HG02870 (cell line): ENCODE measurements at regions not wholly inside any gene's neighbourhood (a gene's known extent, or its start where the extent isn't known, plus 50 kb on each side); places are given as distances from the start of the nearest gene placed in this dataset.
A peak's percentile ranks its signal among the peaks of the same experiment; 100 is the strongest.
"Not testable (repeated sequence)": the region's sequence is repeated elsewhere in the genome, so short reads cannot be mapped to it uniquely, and the experiment has no call there.

ENCODE experiments used
- ATAC-seq: cut with Tn5 transposase; IDR thresholded peaks from one replicate; pipeline ENCODE4 v1.9.1; 2021; ENCODE audit warnings: mild to moderate bottlenecking, moderate library complexity; ENCODE audit not compliant: unreplicated experiment

DNA sequence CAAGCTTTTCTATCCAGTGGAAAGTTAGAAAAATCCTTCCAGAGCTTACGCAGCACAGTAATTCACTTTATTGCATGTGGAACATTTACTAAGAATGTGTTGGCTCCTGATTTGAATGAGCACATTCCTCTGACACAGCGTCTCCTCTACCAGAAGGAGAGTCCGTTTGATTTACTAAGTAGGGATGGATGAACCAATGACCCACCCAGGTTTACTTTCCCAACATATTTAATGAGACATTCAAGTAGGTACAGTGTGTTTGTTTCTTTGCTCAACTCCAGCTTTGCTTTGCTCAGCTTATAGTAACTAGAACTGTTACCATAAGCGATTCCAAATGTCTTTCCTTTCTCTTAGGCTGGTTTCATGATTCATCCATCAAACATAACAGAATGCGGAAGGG is 161.7 kb downstream of the SMARCA1 start:
- no peak for ATAC-seq

DNA sequence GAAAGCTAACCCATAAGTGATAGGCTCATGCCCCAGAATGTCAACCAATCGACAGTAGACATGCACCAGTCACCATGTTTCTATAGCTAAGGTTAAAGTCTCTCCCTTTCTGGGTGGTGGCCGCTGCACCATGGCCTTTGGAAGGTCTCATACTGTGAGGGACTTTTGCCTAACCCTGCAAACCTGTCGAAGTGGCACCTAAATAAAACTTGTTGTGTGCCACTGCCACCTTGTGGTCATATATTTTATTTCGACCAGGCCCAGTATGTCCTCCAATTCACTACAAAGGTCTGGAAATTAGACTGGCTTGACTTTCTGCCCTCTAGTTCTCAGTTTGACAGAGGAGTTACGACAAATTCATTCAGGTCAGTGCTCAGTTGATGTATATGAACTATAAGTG is 163.1 kb downstream of the SMARCA1 start:
- ATAC-seq: peak; percentile 91

DNA sequence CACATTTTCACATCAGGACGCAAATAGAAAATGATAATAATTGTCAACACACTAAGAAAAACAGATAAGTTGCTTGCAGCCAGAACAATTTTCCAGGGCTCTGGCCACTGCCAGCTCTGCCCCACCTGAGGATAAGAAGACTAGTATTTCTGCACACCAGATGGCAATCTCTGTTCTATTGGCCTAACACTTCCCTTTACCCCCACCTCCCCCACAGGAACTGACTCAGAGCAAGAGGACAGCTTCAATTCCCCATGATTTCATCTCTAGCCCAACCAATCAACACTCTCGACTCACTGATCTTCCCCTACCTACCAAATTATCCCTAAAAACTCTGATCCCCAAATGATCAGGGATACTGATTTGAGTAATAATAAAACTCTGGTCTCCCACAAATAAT is 164.0 kb downstream of the SMARCA1 start:
- no peak for ATAC-seq

DNA sequence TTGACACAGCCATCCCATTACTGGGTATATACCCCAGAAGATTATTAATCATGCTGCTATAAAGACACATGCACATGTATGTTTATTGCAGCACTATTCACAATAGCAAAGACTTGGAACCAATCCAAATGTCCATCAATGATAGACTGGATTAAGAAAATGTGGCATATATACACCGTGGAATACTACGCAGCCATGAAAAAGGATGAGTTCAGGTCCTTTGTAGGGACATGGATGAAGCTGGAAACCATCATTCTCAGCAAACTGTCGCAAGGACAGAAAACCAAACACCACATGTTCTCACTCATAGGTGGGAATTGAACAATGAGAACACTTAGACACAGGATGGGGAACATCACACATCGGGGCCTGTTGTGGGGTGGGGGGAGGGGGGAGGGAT is 165.9 kb downstream of the SMARCA1 start:
- not testable (repeated sequence) for ATAC-seq

DNA sequence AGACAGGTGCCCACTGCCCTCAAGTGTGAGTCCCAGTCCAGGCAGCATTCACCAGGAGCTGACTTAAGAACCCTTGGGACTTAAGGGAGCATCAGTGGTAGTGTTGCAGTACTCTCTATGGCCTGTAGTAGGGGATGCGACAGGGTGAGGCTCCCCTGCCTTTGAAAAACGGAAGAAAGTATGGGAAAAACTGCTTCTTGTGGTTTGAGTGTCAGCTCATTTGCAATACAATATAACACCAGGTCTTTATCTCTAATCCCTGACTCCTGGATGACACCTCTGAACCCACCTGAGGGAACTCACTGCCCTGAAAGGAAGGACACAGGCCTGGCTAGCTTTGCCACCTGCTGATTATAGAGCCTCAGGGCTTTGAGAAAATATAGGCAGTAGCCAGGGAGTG is 176.0 kb downstream of the SMARCA1 start:
- peak; percentile 57 for ATAC-seq

DNA sequence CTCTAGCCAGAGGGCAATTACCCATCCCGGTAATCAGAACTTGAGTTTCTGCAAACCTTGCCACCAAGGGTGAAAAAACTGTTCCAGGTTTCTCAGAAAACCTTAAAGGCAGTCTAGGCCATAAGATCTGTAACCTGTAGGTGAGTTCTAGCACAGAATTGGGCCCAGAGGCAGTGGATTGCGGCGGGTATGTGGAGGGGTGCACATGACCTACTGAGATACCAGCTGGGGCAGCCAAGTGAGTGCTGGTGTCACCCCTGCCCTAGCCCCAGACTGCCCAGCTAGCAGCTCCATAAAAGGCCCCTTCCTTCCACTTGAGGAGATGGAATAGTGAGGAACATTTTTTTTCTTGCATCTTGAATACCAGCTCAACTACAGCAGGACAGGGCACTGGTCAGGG is 176.7 kb downstream of the SMARCA1 start:
- ATAC-seq: no peak

DNA sequence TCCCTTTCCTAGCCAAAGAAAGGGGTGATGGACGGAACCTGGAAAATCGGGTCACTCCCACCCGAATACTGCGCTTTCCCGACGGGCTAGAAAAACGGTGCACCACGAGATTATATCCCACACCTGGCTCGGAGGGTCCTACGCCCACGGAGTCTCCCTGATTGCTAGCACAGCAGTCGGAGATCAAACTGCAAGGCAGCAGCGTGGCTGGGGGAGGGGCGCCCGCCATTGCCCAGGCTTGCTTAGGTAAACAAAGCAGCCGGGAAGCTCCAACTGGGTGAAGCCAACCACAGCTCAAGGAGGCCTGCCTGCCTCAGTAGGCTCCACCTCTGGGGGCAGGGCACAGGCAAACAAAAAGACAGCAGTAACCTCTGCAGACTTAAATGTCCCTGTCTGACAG is 186.0 kb downstream of the SMARCA1 start:
- ATAC-seq: not testable (repeated sequence)

DNA sequence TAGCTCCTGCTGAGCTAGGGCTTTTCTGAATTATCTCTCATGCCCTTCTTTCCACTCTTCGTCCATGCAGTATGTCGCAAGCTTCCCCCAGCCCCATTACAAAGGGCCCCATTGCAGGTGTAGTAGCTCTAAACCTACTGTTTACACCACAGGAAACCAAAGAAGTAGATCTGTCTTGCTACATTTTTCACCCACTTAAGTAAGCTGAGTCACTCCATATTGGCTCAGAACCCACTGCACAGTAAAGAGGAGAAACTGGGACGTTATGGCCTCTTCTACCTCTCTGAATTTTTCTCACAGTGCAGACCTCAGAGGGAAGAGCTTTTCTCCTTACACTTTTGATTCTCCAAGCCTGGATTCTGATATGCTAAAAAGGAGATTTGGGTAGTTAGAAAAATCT is 200.2 kb downstream of the SMARCA1 start:
- no peak for ATAC-seq

DNA sequence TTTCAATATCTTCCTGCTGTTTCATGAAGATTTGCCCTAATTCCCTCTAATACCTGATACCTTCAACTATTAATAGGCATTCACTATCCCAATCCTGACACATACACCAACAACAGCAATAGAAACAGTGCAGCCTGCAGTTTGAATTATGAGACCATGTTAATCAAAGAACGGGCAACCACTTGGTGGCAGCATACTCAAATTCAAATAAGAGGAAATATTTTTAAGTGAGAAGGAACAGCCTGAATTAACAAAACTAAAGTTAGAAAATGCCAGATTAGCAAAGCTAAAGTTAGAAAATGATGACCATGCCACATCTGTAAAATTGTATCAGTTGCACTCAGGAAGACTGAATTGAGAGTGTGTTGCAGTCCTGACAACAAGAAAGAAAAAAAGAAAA is 204.9 kb downstream of the SMARCA1 start:
- no peak for ATAC-seq

DNA sequence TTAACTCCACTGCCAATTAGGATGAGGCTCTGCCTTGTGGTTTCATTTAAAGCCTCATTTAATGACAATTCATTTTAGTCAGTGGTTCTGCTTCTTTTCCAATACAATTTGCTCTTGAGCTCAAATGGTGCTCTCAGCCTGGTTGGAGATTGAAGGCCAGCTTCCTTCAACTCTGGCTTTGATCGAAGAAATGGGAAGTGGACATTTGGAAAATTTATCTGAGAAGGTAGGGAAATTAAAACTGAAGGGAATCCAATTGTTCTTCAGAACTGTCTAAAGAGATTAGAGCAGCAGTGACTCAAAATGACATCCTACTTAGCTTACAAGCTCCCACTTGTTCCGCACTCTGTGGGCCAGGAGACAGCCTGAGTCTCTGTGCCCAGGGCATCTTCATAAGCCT is 206.8 kb downstream of the SMARCA1 start:
- no peak for ATAC-seq

DNA sequence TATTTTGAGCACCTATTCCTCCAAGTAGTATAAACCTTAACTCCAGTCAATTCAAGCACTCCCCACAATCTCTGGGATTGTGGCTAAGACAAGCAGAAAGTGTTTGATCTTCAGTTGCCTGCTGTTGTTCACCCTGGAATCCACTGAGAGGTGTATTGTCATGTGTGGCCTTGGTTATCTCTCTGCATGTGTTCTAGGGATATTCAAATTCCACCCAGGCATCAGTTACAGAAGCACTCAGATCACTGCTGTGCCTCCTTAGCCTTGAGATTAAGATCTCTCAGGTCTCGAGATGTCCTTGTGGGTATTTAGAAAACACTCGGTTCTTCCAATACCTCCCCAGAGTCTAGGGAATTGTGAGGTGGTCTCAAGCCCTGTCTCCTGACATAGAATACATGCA is 213.3 kb downstream of the SMARCA1 start:
- no peak for ATAC-seq

DNA sequence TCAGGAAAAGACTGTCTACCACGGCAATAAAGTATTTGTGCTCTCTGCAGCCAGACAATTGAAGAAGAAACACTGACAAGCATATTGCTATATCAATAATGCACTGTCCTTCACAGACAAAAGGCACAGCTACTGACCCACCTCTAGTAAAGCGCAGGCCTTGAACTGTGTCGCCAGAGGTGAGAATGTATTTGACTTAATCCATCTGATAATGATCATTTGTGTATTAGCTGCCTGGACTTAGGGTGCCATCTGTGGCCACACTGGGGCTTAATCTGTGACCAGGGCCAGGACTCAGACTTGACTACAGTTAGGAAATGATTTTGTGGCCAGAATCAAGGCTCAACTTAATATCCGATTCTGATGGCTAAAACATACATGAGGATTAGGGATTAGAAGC is 260.4 kb downstream of the SMARCA1 start:
- ATAC-seq: no peak

DNA sequence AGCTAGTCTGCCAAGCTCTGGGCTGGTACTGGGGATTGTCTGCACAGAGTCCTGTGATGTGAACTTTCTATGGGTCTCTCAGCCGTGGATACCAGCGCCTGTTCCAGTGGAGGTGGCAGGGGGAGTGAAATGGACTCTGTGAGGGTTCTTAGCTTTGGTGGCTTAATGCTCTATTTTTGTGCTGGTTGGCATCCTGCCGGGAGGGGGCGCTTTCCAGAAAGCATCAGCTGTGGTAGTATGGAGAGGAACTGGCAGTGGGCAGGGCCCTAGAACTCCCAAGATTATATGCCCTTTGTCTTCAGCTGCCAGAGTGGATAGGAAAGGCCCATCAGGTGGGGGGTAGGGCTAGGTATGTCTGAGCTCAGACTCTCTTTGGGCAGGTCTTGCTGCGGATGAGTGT is 267.8 kb downstream of the SMARCA1 start:
- not testable (repeated sequence) for ATAC-seq

DNA sequence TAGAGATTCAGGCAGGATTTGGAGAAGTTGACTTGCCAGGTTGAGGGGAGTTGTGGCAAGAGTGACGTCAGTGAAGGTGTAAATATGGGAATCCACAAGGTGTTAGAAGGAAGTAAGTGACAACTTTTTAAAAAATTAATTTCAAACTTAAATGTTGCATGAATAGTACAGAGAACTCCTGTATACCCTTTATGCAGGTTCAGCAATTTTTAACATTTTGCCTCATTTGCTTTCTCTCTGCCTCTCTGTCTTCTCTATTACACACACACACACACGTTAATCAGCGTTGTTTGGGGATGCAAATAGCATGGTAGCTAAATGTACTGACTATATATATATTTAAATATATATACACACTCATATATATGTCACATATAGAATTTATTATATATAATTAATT is 273.7 kb downstream of the SMARCA1 start:
- ATAC-seq: no peak

DNA sequence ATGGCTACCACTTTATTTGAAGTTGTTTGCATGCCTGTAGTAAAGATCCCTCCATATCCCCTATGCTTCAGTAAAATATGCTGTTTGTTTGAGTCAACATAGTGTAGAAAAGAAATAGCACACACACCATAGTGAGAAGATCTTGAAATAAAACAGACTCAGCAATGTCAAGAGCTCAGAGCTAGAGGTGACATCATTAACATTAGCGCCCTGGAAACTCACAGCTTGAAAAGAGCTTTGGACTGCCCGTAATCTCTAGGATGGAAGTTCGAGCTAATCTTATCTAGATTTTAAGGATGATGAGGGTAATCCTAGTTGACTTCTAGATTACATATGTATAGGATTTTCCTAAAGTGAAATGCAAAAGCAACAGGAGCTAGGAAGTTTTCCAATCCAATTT is 275.6 kb downstream of the SMARCA1 start:
- ATAC-seq: no peak

DNA sequence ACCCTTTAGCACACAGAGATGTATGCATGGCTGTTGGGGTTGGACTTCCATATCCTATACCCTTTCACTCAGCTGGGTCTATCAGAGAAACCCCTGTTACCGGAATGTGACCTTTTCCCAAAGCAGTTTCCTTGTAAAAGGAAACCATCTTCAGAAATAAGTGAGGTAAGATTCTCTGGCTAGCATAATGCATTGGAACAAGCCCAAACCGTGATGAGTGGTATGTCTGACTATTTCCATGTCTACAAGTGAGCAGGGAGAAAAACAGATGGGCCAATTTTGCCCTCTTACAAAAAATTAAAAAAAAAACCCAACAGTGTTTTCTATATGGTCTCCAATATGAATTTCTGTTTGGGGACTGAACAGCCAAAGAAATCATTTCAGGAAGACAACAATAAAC is 283.9 kb downstream of the SMARCA1 start:
- ATAC-seq: no peak

DNA sequence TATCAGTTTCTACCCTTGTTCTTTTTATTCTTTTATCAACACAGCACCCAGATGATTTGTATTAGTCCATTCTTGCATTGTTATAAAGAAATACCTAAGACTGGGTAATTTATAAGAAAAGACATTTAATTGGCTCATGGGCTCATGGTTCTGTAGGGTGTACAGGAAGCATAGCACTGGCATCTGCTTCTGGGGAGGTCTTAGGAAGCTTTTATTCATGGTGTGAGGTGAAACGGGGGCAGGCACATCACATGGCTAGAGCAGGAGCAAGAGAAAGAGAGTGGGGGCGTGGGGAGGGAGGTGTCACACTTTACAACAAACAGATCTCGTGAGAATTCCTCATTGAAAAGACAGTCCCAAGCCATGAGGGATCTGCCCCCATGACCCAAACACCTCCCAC is 285.3 kb downstream of the SMARCA1 start:
- ATAC-seq: no peak

DNA sequence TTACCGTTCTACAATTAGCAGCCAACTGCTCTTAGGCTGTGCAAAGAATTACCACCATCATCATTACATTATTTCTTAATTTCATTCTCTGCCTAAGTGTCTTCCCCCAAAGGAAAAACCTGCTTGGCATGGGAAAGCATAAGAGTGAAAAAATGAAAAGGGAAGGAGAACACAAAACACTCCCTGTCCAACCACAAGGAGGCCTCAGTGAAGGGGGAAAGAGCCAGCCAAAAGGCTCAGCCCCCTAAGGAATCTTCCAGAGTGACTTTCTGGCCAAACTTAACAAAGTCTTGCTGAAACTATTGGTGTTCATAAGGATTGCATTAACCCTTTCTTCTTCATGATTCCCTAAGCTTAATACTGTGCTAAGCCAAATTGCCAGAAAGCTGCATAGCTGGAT is 287.4 kb downstream of the SMARCA1 start:
- no peak for ATAC-seq

DNA sequence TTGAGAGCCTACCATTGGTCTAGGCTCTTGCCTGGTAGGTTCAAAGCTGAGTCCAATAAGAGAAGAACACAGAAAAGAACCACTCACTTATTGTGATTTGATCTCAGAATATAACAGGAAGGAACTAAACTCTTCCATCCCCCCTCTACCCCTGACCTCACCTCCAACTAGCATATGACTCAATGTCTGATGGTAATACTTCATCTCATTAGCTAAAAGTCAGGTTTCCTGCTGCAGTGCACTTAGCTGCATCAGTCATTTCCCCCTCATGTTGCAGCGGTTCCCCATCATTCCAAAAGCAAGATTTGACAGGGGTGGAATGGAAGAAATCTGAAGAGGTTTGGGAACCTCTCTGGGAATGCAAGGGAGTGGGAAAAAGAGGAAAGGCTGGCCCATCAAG is 289.5 kb downstream of the SMARCA1 start:
- ATAC-seq: no peak

DNA sequence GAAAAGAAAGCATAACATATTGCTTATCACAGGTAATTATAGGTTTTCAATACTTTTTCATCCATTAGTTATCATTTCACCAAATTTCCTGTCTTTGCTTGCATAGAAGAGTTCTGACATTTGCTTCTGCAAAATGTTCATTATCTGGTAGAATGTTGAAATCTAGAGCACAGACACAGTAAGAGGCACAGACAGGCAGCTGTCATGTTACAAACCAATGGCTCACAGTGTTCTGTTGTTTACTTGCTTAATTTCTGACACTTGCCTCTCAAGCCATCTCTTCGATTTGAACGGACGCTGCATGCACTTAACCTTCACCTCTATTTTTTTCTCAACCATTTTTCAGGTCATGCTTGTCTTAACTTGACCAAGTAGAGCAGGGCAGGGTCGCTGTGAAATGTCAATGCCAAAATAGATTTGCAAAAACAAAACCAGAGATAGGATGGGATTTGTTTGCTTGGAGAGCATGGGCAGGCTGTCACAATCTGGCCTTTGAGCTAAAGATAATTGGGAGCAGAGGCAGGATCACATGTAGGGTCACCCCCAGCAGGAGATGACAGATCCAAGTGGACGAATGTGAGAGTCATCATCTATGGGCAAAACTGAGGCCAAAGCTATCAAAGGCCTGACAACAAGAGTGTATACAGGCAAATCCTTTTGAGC is 292.3 kb downstream of the SMARCA1 start:
- ATAC-seq: no peak

DNA sequence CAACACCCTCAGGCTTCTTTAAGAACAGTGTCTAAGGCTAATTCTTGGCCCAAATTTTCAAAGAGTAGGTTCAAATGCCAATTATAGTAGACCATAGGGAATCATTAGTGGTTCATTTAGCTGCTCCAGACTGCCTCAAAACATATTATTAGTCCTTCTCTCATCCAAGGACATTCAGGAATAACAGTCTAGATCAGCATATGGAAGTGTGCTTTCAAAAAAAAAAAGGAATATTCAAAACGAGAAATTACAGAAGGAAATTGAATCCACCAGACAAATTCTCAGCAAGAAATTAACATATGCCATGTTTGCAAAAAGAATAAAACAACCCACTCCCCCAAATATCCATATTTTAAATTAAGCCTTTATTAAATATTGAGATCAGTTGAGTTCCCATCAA is 293.1 kb downstream of the SMARCA1 start:
- ATAC-seq: no peak

DNA sequence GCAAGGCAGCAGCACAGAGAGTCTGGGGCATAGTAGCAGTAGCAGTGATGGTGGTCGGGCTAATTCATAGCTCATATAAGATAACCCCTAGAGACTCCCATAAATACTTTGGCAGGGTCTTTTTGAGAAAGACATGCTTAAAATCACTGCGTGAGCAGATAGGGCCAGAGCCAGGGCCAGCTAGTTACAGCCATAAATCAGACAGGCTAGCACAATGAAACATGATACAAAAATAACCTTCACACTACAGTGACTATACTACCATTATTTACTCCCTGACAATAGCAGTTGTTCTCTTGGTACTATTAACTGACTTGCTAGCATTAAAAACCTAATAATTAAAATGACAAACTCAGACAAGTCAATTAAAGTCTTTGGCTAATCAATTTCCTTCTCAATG is 295.9 kb downstream of the SMARCA1 start:
- ATAC-seq: no peak

DNA sequence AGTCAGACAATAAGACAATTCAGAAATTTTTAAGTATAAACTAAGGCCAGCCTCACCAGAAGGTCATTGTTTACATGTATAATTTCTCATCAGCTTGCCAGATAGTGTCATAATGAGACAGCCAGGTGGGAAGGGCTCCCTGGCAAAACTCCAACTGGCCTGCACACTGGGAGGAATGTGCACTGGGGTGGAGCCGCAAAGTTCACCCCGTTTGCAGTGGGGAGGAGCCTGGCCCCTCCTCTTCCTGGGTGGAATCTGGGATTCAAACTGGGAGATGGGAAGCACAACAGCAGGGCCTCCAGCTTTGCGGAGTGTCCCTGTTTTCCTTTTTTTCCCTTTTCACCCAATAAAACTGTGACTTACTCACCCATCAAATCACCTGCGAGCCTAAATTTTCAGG is 329.9 kb downstream of the SMARCA1 start:
- ATAC-seq: no peak

DNA sequence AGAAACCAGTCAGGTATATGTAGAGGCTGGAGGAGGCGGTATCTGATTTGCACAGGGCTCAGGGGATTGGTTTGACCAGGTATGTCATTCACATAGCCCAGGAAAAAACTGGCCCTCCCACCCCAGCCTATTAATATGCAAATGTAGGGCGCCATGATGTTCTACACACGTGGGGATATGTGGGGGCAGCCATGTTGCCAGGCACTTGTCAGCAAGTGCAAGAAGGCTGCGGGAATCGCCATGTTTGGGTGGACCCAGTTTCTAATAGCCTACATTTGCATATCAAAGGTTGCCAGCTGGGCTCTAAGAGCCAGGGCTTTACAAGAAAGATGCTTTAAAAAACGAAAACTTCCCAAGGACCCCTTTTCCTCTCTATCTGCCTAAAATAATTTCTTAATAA is 335.1 kb downstream of the SMARCA1 start:
- no peak for ATAC-seq
